Heart left ventricle (tissue), 16 donors: ENCODE measurements at regions not wholly inside any gene's neighbourhood (a gene's known extent, or its start where the extent isn't known, plus 50 kb on each side); places are given as distances from the start of the nearest gene placed in this dataset.

Source experiments
- ATAC-seq, 4 donors: fragments of 200-7000 bp; cut with Tn5 transposase; one replicate each; pipeline ENCODE4 v1.9.1; 2020 to 2022; ENCODE audit warnings: moderate library complexity in 4 of 4, mild to moderate bottlenecking in 3 of 4, moderate number of reproducible peaks in 1 of 4
- DNase-seq, 5 donors: peaks; one replicate each; pipeline ENCODE4 v3.0.0-alpha.2; 2020
- H3K27ac ChIP-seq, 12 donors: fragments of 200-600 bp; sonication (generic) in 4 of 12; one replicate each; pipeline versions ENCODE4 v1.5.0 to v1.8.0; 2016 to 2022; ENCODE audit warnings: mild to moderate bottlenecking in 2 of 12
- H3K27me3 ChIP-seq, 9 donors: fragments of 200-600 bp; sonication (generic) in 2 of 9; one replicate each; pipeline versions ENCODE4 v1.5.1 to v1.8.0; 2016 to 2022; ENCODE audit warnings: mild to moderate bottlenecking in 3 of 9
- H3K36me3 ChIP-seq, 9 donors: fragments of 200-600 bp; sonication (generic) in 2 of 9; one replicate each; pipeline versions ENCODE4 v1.5.0 to v1.8.0; 2018 to 2022; ENCODE audit warnings: mild to moderate bottlenecking in 2 of 9
- H3K4me1 ChIP-seq, 12 donors: fragments of 200-600 bp; sonication (generic) in 4 of 12; one replicate each; pipeline versions ENCODE4 v1.5.0 to v1.8.0; 2016 to 2022; ENCODE audit warnings: mild to moderate bottlenecking in 3 of 12
- H3K4me3 ChIP-seq, 12 donors: fragments of 200-600 bp; sonication (generic) in 4 of 12; one replicate each; pipeline versions ENCODE4 v1.5.0 to v1.8.0; 2017 to 2022; ENCODE audit warnings: mild to moderate bottlenecking in 9 of 12, moderate library complexity in 4 of 12
- H3K9me3 ChIP-seq, 12 donors: fragments of 200-600 bp; sonication (generic) in 4 of 12; one replicate each; pipeline versions ENCODE4 v1.5.0 to v1.8.0; 2016 to 2022; ENCODE audit warnings: mild to moderate bottlenecking in 1 of 12
- CTCF ChIP-seq, 12 donors: fragments of 200-600 bp; sonication (generic) in 4 of 12; IDR thresholded peaks; one replicate each; pipeline versions ENCODE4 v1.5.0 to v1.8.0; 2018 to 2022; ENCODE audit warnings: antibody characterized with exemption in 12 of 12, mild to moderate bottlenecking in 5 of 12
- POLR2A ChIP-seq, 2 donors: fragments of 450-650 bp; IDR thresholded peaks; one replicate each; pipeline ENCODE4 v1.6.1; 2017; ENCODE audit warnings: antibody characterized with exemption in 2 of 2, mild to moderate bottlenecking in 2 of 2, moderate library complexity in 2 of 2
- WGBS, 4 donors: extraction: QIAGEN DNeasy Blood & Tissue Kit in 2 of 4; methylation state at CpG; one replicate each; pipeline versions ENCODE4 v1.1.5 to v1.1.7; 2013 to 2018; 5-methylcytosine and 5-hydroxymethylcytosine counted together
- intact Hi-C, 10 donors: fragments of 100-400 bp; cut with DNase I; formaldehyde crosslinking; loops; one replicate each; pipeline versions ENCODE4 v1.11.1 to v1.14.2; 2022
- donor health status: ischemic (EF 13 %, LVEDD 7.1; RV severe dilation, severe dysfunction).
- donor health status: healthy with polysubstance abuse.
- donor health status: DM: no; HTN: yes; CAD: no.
- donor health status: DM: no; HTN: no; CAD: no.
- donor health status: ischemic (EF 25% LVEDD 6.9; RV normal size, moderate dysfunction).
- donor health status: ischemic (EF 25% LVEDD 5.7; RV mildly dilated, moderate dysfunction).
- donor health status: healthy.
- donor health status: DM: yes; HTN: yes; CAD: no.
- donor health status: ischemic (EF 35%, LVEDD 5.7; RV mildly dilated, moderate dysfunction).
- donor health status: nonischemic (EF 11% LVEDD 7.7; RV severe dilation, severe dysfunction).
- donor health status: DM: yes; HTN: yes; CAD: no.
- donor health status: PGD.
- donor health status: ischemic (EF 29% LVEDD 5.4; RV normal size, mild dysfunction).
- donor health status: nonischemic (EF 23%, LVEDD 6.1; RV moderate dilation, normal function).

DNA sequence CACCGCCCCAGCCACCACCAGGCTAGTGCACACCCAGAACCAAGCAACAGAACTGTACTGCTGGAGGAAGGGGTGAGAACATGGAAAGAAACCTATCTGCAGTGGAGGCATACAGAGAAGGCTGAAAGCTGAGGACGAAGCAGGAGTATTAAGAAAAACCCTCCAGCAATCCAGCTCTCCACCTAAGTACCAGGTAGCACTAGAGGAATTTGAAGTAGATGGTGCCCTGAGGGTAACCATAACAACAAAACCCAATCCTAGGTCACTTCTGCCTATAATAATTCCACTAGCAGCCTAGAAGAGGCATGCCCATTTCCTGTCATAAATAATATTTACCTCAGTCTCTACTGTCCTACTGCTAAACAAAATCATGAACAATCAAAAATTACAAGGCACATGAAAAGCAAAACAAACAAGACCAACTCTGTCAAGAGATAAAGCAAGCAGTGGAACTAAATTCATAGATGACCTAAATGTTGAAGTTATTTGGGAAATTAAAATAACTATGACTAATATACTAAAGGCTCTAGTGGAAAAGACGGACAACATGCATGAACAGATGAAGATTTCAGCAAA is 51.1 kb downstream of the HYCC1 start:
- no peaks in the 10 kb centered on the region for H3K9me3 ChIP-seq
- H3K27ac ChIP-seq, result no peak overlapping the region
- no peak overlapping the region for H3K4me3 ChIP-seq
- intact Hi-C loops, result loop anchor here in 1 of 10 donors (10.0 kb wide), 1 partner anchor 108 kb away; no protein-coding TSS in a partner anchor
- peaks cover 0 to 77% (median 69%) of the 10 kb centered on the region in 9 donors for H3K36me3 ChIP-seq
- no peaks in the 10 kb centered on the region for H3K27me3 ChIP-seq
- DNase-seq (no peak), ATAC-seq (no peak)
- TF ChIP-seq CTCF (IDR thresholded peaks at IDR 0.05) (no peak), POLR2A (IDR thresholded peaks at IDR 0.05) (no peak)
- no peaks in the 10 kb centered on the region for H3K4me1 ChIP-seq
- WGBS, 4 donors, result 54 to 95% (median 91%) methylated on average over 3 of the region's 3 CpGs

- no peaks in the 10 kb centered on the region for H3K27me3 ChIP-seq
- H3K4me3 ChIP-seq, result no peak overlapping the region
- peaks cover 0 to 67% (median 47%) of the 10 kb centered on the region in 9 donors for H3K36me3 ChIP-seq
- H3K4me1 ChIP-seq, result no peaks in the 10 kb centered on the region
- no peak for TF ChIP-seq CTCF (IDR thresholded peaks at IDR 0.05)
- TF ChIP-seq POLR2A (IDR thresholded peaks at IDR 0.05), result no peak
- H3K27ac ChIP-seq, result no peak overlapping the region
- no peak for ATAC-seq
- H3K9me3 ChIP-seq, result no peaks in the 10 kb centered on the region
- intact Hi-C loops, result loop anchor here in 2 of 10 donors (10.0 kb wide), 1 partner anchor 104 kb away; no protein-coding TSS in a partner anchor
- 90 to 100% (median 96%) methylated on average over 1 of the region's 1 CpG for WGBS, 4 donors
- DNase-seq, result no peak
These were observed 55.2 kb downstream of the HYCC1 start for GRCh38 chr7:22958742-22959141.

GRCh38 chr7:22954251-22954650 is 59.7 kb downstream of the HYCC1 start:
- WGBS, 4 donors, result 97 to 99% (median 97%) methylated on average over 1 of the region's 1 CpG
- intact Hi-C loops, result loop anchor here in 2 of 10 donors (10.0 kb wide), 1 partner anchor 99 kb away; no protein-coding TSS in a partner anchor
- Histone ChIP-seq H3K4me1 (peaks cover 0 to 9% (median 0%) of the 10 kb centered on the region in 12 donors), H3K36me3 (peaks cover 0 to 31% (median 11%) of the 10 kb centered on the region in 9 donors), H3K9me3 (no peaks in the 10 kb centered on the region), H3K27me3 (no peaks in the 10 kb centered on the region), H3K27ac (no peak overlapping the region), H3K4me3 (no peak overlapping the region)
- DNase-seq (no peak), ATAC-seq (no peak)
- TF ChIP-seq POLR2A (IDR thresholded peaks at IDR 0.05) (no peak), CTCF (IDR thresholded peaks at IDR 0.05) (no peak)

DNA sequence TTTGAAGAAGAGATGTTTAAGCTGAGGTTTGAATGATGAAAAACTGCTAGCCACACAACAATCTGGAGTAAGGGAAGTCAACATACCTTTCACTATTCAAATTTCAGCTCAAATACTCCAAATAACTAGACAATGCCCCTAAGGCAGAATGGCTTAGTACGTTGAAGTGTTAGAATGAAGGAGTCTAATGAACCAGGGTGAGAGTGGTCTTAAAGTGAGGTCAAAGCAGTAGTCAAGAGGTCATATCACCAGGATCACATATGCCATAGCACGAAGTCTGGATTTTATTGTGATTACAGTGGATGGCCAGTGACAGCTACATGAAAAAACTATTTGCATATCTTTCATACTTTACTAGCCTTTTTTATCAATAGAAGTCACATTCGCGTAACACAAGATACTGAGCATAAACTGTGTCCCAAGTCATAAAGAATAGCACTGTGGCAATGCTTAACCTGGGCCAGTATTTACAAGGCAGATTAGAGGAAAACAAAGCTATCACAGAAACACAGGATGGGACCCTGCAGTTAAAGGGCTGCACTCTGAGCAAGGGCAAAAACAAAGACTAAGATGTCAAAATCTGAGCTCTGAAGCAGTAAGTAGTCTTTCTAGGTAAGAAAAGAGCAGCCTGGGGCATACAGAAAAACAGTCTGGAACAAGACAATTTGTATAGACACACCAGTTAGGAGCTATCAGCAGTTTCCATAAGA is 61.5 kb downstream of the HYCC1 start:
- Histone ChIP-seq H3K36me3 (peaks cover 0 to 13% (median 1%) of the 10 kb centered on the region in 9 donors), H3K27ac (no peak overlapping the region), H3K4me3 (no peak overlapping the region), H3K9me3 (no peaks in the 10 kb centered on the region), H3K4me1 (peaks cover 0 to 18% (median 0%) of the 10 kb centered on the region in 12 donors), H3K27me3 (no peaks in the 10 kb centered on the region)
- intact Hi-C loops, result loop anchor here in 2 of 10 donors (10.0 kb wide), 1 partner anchor 98 kb away; no protein-coding TSS in a partner anchor
- WGBS, 4 donors, result 73 to 84% (median 78%) methylated on average over 4 of the region's 4 CpGs
- TF ChIP-seq POLR2A (IDR thresholded peaks at IDR 0.05) (no peak), CTCF (IDR thresholded peaks at IDR 0.05) (no peak)
- ATAC-seq, result no peak
- no peak for DNase-seq
